Chondrocyte (in vitro differentiated cells): ENCODE measurements at regions not wholly inside any gene's neighbourhood (a gene's known extent, or its start where the extent isn't known, plus 50 kb on each side); places are given as distances from the start of the nearest gene placed in this dataset.

Experiments used
- DNase-seq: peaks from one replicate; pipeline ENCODE4 v3.0.0; 2021; ENCODE audit warnings: mixed read lengths, low spot score
- H3K27ac Mint-ChIP-seq: one replicate; pipeline ENCODE4 v1.8.0; 2021; ENCODE audit warnings: mild to moderate bottlenecking, moderate library complexity, mixed read lengths; ENCODE audit not compliant: unreplicated experiment
- H3K27me3 Mint-ChIP-seq: 2 replicates; pipeline ENCODE4 v1.8.0; 2021; ENCODE audit warnings: low read depth, mixed read lengths
- H3K36me3 Mint-ChIP-seq: 2 replicates; pipeline ENCODE4 v1.8.0; 2021; ENCODE audit warnings: low read depth, mixed read lengths
- H3K4me1 Mint-ChIP-seq: 2 replicates; pipeline ENCODE4 v1.8.0; 2021; ENCODE audit warnings: low read depth, mild to moderate bottlenecking, mixed read lengths
- H3K4me3 Mint-ChIP-seq: one replicate; pipeline ENCODE4 v1.8.0; 2021; ENCODE audit warnings: mild to moderate bottlenecking, moderate library complexity, mixed read lengths; ENCODE audit not compliant: unreplicated experiment
- H3K9me3 Mint-ChIP-seq: 2 replicates; pipeline ENCODE4 v1.8.0; 2021; ENCODE audit warnings: low read depth, mixed read lengths
- CTCF ChIP-seq: fragments of 200-600 bp; sonication (generic); IDR thresholded peaks from 2 replicates; pipeline ENCODE4 v1.5.0; 2021; ENCODE audit warnings: antibody characterized with exemption, mild to moderate bottlenecking, moderate library complexity

GRCh38 chr2:226228080-226228479, 571.5 kb downstream of the IRS1 start:
- no peak for TF ChIP-seq CTCF
- Mint-ChIP-seq H3K4me3 (no peak overlapping the region), H3K36me3 (no peaks in the 10 kb centered on the region), H3K9me3 (no peaks in the 10 kb centered on the region), H3K4me1 (no peaks in the 10 kb centered on the region), H3K27ac (no peak overlapping the region), H3K27me3 (no peaks in the 10 kb centered on the region)
- no peak for DNase-seq

GRCh38 chr2:226227341-226227740, 572.3 kb downstream of the IRS1 start:
- no peaks in the 10 kb centered on the region for H3K27me3 Mint-ChIP-seq
- H3K4me3 Mint-ChIP-seq = no peak overlapping the region
- H3K27ac Mint-ChIP-seq = no peak overlapping the region
- DNase-seq = no peak
- H3K36me3 Mint-ChIP-seq = no peaks in the 10 kb centered on the region
- H3K4me1 Mint-ChIP-seq = no peaks in the 10 kb centered on the region
- H3K9me3 Mint-ChIP-seq = no peaks in the 10 kb centered on the region
- no peak for TF ChIP-seq CTCF

GRCh38 chr2:226223704-226224103, 575.9 kb downstream of the IRS1 start:
- TF ChIP-seq CTCF = no peak
- no peaks in the 10 kb centered on the region for H3K27me3 Mint-ChIP-seq
- H3K27ac Mint-ChIP-seq = no peak overlapping the region
- no peak for DNase-seq
- H3K36me3 Mint-ChIP-seq = no peaks in the 10 kb centered on the region
- H3K4me1 Mint-ChIP-seq = no peaks in the 10 kb centered on the region
- no peaks in the 10 kb centered on the region for H3K9me3 Mint-ChIP-seq
- H3K4me3 Mint-ChIP-seq = no peak overlapping the region

GRCh38 chr2:226220511-226220910, 579.1 kb downstream of the IRS1 start:
- TF ChIP-seq CTCF = no peak
- Mint-ChIP-seq H3K4me1 (peaks cover 4% of the 10 kb centered on the region), H3K9me3 (no peaks in the 10 kb centered on the region), H3K27ac (no peak overlapping the region), H3K36me3 (no peaks in the 10 kb centered on the region), H3K4me3 (no peak overlapping the region), H3K27me3 (no peaks in the 10 kb centered on the region)
- DNase-seq = no peak

- Mint-ChIP-seq H3K4me3 (no peak overlapping the region), H3K4me1 (peaks cover 19% of the 10 kb centered on the region), H3K27ac (no peak overlapping the region), H3K9me3 (no peaks in the 10 kb centered on the region), H3K27me3 (no peaks in the 10 kb centered on the region), H3K36me3 (no peaks in the 10 kb centered on the region)
- DNase-seq = no peak
- TF ChIP-seq CTCF = no peak
Observed at GRCh38 chr2:226217191-226217590, 582.4 kb downstream of the IRS1 start.
